ENCODE measurements at regions not wholly inside any gene's neighbourhood (a gene's known extent, or its start where the extent isn't known, plus 50 kb on each side); places are given as distances from the start of the nearest gene placed in this dataset.

DNA sequence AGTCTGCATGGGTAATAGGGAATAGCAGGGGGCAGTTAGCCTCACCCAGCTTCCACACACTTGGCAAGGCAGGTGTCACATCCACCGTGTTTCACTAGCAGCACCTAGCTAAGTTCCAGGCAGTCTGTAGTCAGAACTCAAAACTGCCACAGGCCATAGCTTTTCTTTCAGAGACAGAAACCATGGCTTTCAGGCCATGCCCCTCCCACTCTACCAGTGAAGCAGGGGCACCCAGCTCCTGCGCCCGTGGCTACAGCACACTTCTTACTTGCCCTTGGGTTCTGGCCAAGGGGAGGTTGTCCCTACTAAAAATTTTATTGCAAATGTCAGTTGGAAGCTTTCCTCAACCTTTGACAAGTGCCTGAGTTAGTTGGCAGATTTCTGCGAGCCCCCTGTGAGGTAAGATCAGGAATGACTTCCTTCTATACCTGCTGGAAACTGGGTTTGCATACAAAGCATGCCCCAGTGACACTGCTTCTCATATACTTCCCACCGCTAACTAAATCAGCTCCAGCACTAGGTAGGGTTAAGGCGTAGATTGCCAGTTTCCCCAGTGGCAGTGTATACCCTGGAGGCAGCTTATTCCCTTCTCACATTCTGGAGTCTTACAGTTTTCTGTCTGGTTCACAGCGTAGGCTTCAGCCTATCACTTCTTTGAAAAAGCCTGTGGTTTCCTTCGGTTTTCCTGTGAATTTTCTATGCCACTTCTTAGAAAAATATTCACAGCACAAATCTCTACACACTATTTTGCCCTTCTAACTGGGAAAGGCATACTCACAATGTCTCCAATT lies 139.0 kb upstream of the LUZP2 start:
- no peak for TF ChIP-seq CTCF (IDR thresholded peaks at IDR 0.05; ENCODE audit: low read depth, low read length, missing control alignments)
- H3K4me3 ChIP-seq (replicated peaks; ENCODE audit: low read depth, low read length): no peak overlapping the region
- DNase-seq (ENCODE audit: extremely low read depth, low read depth): no peak

- no peak overlapping the region for H3K4me3 ChIP-seq (replicated peaks; ENCODE audit: low read depth, low read length)
- TF ChIP-seq CTCF (IDR thresholded peaks at IDR 0.05; ENCODE audit: low read depth, low read length, missing control alignments): no peak
- no peak for DNase-seq (ENCODE audit: extremely low read depth, low read depth)
Observed at GRCh38 chr11:24372491-24372890, 124.4 kb upstream of the LUZP2 start.

- no peak overlapping the region for H3K4me3 ChIP-seq (replicated peaks; ENCODE audit: low read depth, low read length)
- no peak for TF ChIP-seq CTCF (IDR thresholded peaks at IDR 0.05; ENCODE audit: low read depth, low read length, missing control alignments)
- DNase-seq (ENCODE audit: extremely low read depth, low read depth): no peak
Observed at GRCh38 chr11:24373516-24373915, 123.3 kb upstream of the LUZP2 start.

DNA sequence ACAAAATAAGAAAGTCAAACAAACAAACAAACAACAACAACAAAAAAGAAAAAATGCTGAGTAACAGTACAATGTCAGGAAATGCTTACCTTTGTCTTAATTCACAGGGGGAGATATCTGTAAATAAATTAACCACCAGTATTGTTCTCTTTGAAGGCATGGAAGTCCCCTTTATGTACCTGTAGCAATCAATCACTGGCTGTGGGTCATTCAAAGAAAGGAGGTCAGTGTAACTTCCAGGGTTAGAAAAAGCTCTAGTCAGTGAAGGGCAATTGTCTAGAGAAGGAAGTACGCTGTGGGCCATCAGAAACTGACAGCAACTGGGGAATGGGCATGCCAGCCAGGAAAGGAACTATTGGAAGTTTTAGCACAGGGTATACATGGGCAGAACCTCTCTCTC lies 121.5 kb upstream of the LUZP2 start:
- no peak for TF ChIP-seq CTCF (IDR thresholded peaks at IDR 0.05; ENCODE audit: low read depth, low read length, missing control alignments)
- H3K4me3 ChIP-seq (replicated peaks; ENCODE audit: low read depth, low read length): no peak overlapping the region
- DNase-seq (ENCODE audit: extremely low read depth, low read depth): no peak

GRCh38 chr11:24375931-24376330 lies 120.9 kb upstream of the LUZP2 start:
- no peak for DNase-seq (ENCODE audit: extremely low read depth, low read depth)
- TF ChIP-seq CTCF (IDR thresholded peaks at IDR 0.05; ENCODE audit: low read depth, low read length, missing control alignments): no peak
- no peak overlapping the region for H3K4me3 ChIP-seq (replicated peaks; ENCODE audit: low read depth, low read length)

DNA sequence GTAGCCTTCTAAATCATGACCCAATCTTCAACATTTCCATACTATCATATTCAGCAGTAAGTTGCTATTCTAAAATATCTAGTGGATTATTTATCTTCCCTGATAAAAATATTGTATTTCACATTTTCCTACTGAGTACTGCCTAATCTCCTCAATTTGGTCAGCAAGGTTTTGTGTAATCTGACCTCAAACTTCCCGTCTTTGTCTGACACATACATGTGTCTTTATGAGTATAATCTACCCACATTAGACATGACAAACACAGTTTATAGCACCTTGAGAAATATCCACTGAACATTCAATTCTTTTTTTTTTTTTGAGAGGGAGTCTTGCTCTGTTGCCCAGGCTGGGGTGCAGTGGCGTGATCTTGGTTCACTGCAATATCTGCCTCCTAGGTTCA lies 113.7 kb upstream of the LUZP2 start:
- no peak overlapping the region for H3K4me3 ChIP-seq (replicated peaks; ENCODE audit: low read depth, low read length)
- no peak for DNase-seq (ENCODE audit: extremely low read depth, low read depth)
- TF ChIP-seq CTCF (IDR thresholded peaks at IDR 0.05; ENCODE audit: low read depth, low read length, missing control alignments): no peak

DNA sequence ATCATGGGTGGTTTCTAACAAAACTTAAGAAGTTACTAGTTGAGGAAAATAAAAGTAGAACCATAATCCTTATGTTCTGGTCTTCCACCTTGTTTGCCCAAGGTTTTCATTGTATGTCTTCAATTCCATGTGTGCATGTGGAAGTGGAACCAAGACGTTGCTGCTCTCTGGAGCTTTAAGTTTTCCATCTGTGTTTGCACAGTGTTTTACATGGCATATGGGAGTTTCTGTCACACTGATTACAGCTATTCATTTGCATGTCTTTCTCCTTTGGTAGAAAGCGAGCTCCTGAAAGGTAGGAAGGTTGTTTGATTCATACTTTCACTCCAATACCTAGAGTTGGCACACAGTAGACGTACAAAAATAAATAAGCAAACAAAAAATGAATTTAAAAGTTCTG lies 112.6 kb upstream of the LUZP2 start:
- no peak for DNase-seq (ENCODE audit: extremely low read depth, low read depth)
- no peak for TF ChIP-seq CTCF (IDR thresholded peaks at IDR 0.05; ENCODE audit: low read depth, low read length, missing control alignments)
- H3K4me3 ChIP-seq (replicated peaks; ENCODE audit: low read depth, low read length): no peak overlapping the region

All from HFF-Myc (cell line).